Heart left ventricle (tissue), 13 donors: ENCODE measurements at regions not wholly inside any gene's neighbourhood (a gene's known extent, or its start where the extent isn't known, plus 50 kb on each side); places are given as distances from the start of the nearest gene placed in this dataset.

ENCODE experiments used
- POLR2A ChIP-seq, 2 donors: fragments of 450-650 bp; IDR thresholded peaks; one replicate each; pipeline ENCODE4 v1.6.1; 2017; ENCODE audit warnings: antibody characterized with exemption in 2 of 2, mild to moderate bottlenecking in 2 of 2, moderate library complexity in 2 of 2
- TF ChIP-seq, protein P1 (sequence below), 12 donors: fragments of 200-600 bp; sonication (generic) in 4 of 12; IDR thresholded peaks; one replicate each; pipeline versions ENCODE4 v1.5.0 to v1.8.0; 2018 to 2022; ENCODE audit warnings: antibody characterized with exemption in 12 of 12, mild to moderate bottlenecking in 5 of 12
- donor health status: ischemic (EF 13 %, LVEDD 7.1; RV severe dilation, severe dysfunction).
- donor health status: DM: no; HTN: yes; CAD: no.
- donor health status: DM: no; HTN: no; CAD: no.
- donor health status: ischemic (EF 25% LVEDD 6.9; RV normal size, moderate dysfunction).
- donor health status: ischemic (EF 25% LVEDD 5.7; RV mildly dilated, moderate dysfunction).
- donor health status: ischemic (EF 35%, LVEDD 5.7; RV mildly dilated, moderate dysfunction).
- donor health status: nonischemic (EF 11% LVEDD 7.7; RV severe dilation, severe dysfunction).
- donor health status: DM: yes; HTN: yes; CAD: no.
- donor health status: PGD.
- donor health status: ischemic (EF 29% LVEDD 5.4; RV normal size, mild dysfunction).
- donor health status: nonischemic (EF 23%, LVEDD 6.1; RV moderate dilation, normal function).

- TF ChIP-seq, protein P1, sequence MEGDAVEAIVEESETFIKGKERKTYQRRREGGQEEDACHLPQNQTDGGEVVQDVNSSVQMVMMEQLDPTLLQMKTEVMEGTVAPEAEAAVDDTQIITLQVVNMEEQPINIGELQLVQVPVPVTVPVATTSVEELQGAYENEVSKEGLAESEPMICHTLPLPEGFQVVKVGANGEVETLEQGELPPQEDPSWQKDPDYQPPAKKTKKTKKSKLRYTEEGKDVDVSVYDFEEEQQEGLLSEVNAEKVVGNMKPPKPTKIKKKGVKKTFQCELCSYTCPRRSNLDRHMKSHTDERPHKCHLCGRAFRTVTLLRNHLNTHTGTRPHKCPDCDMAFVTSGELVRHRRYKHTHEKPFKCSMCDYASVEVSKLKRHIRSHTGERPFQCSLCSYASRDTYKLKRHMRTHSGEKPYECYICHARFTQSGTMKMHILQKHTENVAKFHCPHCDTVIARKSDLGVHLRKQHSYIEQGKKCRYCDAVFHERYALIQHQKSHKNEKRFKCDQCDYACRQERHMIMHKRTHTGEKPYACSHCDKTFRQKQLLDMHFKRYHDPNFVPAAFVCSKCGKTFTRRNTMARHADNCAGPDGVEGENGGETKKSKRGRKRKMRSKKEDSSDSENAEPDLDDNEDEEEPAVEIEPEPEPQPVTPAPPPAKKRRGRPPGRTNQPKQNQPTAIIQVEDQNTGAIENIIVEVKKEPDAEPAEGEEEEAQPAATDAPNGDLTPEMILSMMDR (IDR thresholded peaks at IDR 0.05), result no peak
- TF ChIP-seq POLR2A (IDR thresholded peaks at IDR 0.05), result no peak
Observed at GRCh38 chr10:85402541-85402940, 964.1 kb downstream of the GRID1 start.
